SK-N-SH (cell line): ENCODE measurements at regions not wholly inside any gene's neighbourhood (a gene's known extent, or its start where the extent isn't known, plus 50 kb on each side); places are given as distances from the start of the nearest gene placed in this dataset.

Source experiments
- CTCF ChIA-PET: fragments of 300-600, 350-600 bp; formaldehyde crosslinking; extraction: SDS; loops from one replicate; lab custom pipeline; 2021; lab: Yijun Ruan, JAX
- POLR2A ChIA-PET: fragments of 350-600 bp; sonication (Branson Sonifier 250); formaldehyde crosslinking; extraction: SDS; loops from one replicate; lab custom pipeline; 2020; ENCODE audit warnings: antibody characterized with exemption, inconsistent platforms; lab: Yijun Ruan, JAX
- DNase-seq: peaks from one replicate; pipeline ENCODE4 v3.0.0; 2012
- H2AFZ ChIP-seq: fragments of 200-600 bp; sonication (generic); 2 replicates; pipeline ENCODE4 v1.8.1; 2016; ENCODE audit warnings: antibody characterized with exemption, mild to moderate bottlenecking, low read depth
- H3F3A ChIP-seq: fragments of 200-600 bp; sonication (generic); replicated peaks from 2 replicates; pipeline ENCODE3; 2016; ENCODE audit warnings: antibody characterized with exemption, mild to moderate bottlenecking; ENCODE audit not compliant: insufficient read depth
- H3K27ac ChIP-seq, 2 experiments: fragments of 200-500 bp in 1 of 2; fragments of 200-600 bp in 1 of 2; sonication (Bioruptor generic) in 1 of 2; sonication (generic), shearing (Covaris generic) in 1 of 2; 2 replicates each; pipeline versions ENCODE4 v1.5.1 to v1.6.1; 2014 to 2016; ENCODE audit warnings: low read depth in 2 of 2, inconsistent platforms in 1 of 2, low read length in 1 of 2, mild to moderate bottlenecking in 1 of 2, mixed read lengths in 1 of 2
- H3K27me3 ChIP-seq: fragments of 200-600 bp; sonication (generic), shearing (Covaris generic); 2 replicates; pipeline ENCODE4 v1.6.1; 2016; ENCODE audit warnings: mixed run types; ENCODE audit not compliant: insufficient read depth
- H3K36me3 ChIP-seq, 2 experiments: fragments of 200-500 bp in 1 of 2; fragments of 200-600 bp in 1 of 2; sonication (Bioruptor generic) in 1 of 2; sonication (generic) in 1 of 2; replicated peaks in 1 of 2; 2 replicates each; pipeline versions ENCODE3 to v1.5.1; 2014 to 2016; ENCODE audit warnings: low read length in 1 of 2, mild to moderate bottlenecking in 1 of 2; ENCODE audit not compliant: insufficient read depth in 2 of 2, control insufficient read depth in 1 of 2
- H3K4me1 ChIP-seq, 2 experiments: fragments of 200-500 bp in 1 of 2; fragments of 200-600 bp in 1 of 2; sonication (Bioruptor generic) in 1 of 2; sonication (generic), shearing (Covaris generic) in 1 of 2; 2 replicates each; pipeline versions ENCODE4 v1.5.1 to v1.6.1; 2014 to 2016; ENCODE audit warnings: low read depth in 1 of 2, low read length in 1 of 2, mixed run types in 1 of 2; ENCODE audit not compliant: insufficient read depth in 2 of 2, control insufficient read depth in 1 of 2
- H3K4me2 ChIP-seq: fragments of 200-600 bp; sonication (generic), shearing (Covaris generic); 2 replicates; pipeline ENCODE4 v1.6.1; 2017; ENCODE audit warnings: mixed run types
- H3K4me3 ChIP-seq, 2 experiments: fragments of 200-500 bp in 1 of 2; fragments of 200-600 bp in 1 of 2; sonication (Bioruptor generic) in 1 of 2; sonication (generic), shearing (Covaris generic) in 1 of 2; 2 replicates each; pipeline versions ENCODE4 v1.5.1 to v1.8.1; 2014 to 2016; ENCODE audit warnings: low read depth in 2 of 2, inconsistent platforms in 1 of 2, low read length in 1 of 2, mild to moderate bottlenecking in 1 of 2, mixed read lengths in 1 of 2, moderate library complexity in 1 of 2
- H3K79me2 ChIP-seq: fragments of 200-600 bp; sonication (generic); 2 replicates; pipeline ENCODE4 v1.8.1; 2017; ENCODE audit warnings: mild to moderate bottlenecking; ENCODE audit not compliant: insufficient read depth
- H3K9ac ChIP-seq: fragments of 200-600 bp; sonication (generic); 2 replicates; pipeline ENCODE4 v1.6.1; 2017; ENCODE audit warnings: mixed run types
- H3K9me2 ChIP-seq: fragments of 200-600 bp; sonication (generic); 2 replicates; pipeline ENCODE4 v1.6.1; 2017; ENCODE audit warnings: mixed run types
- H3K9me3 ChIP-seq: fragments of 200-600 bp; sonication (generic); 2 replicates; pipeline ENCODE4 v1.6.1; 2017; ENCODE audit warnings: mixed run types, mild to moderate bottlenecking, moderate library complexity
- H4K20me1 ChIP-seq: fragments of 200-600 bp; sonication (generic); 2 replicates; pipeline ENCODE4 v1.6.1; 2017; ENCODE audit warnings: mild to moderate bottlenecking, mixed run types; ENCODE audit not compliant: insufficient read depth
- CTCF ChIP-seq: fragments of 200-600 bp; sonication (generic); IDR thresholded peaks from 2 replicates; pipeline ENCODE4 v1.6.1; 2017; ENCODE audit warnings: antibody characterized with exemption, mild to moderate bottlenecking, moderate library complexity
- ELF1 ChIP-seq: IDR thresholded peaks from 2 replicates; pipeline ENCODE4 v1.4.0; 2012
- EZH2phosphoT487 ChIP-seq: fragments of 200-600 bp; sonication (generic); IDR thresholded peaks from 2 replicates; pipeline ENCODE4 v1.6.1; 2017; ENCODE audit warnings: low read depth, mixed run types, mild to moderate bottlenecking, antibody characterized with exemption, moderate library complexity, borderline replicate concordance
- FOSL2 ChIP-seq: IDR thresholded peaks from 2 replicates; pipeline ENCODE4 v1.4.0; 2012; ENCODE audit warnings: low read depth, mild to moderate bottlenecking, moderate library complexity, borderline replicate concordance
- GABPA ChIP-seq: IDR thresholded peaks from 2 replicates; pipeline ENCODE4 v1.4.0; 2012; ENCODE audit warnings: low read depth, mild to moderate bottlenecking
- IRF3 ChIP-seq: fragments of 150-350 bp; IDR thresholded peaks from 2 replicates; pipeline ENCODE4 v1.6.1; 2016; ENCODE audit warnings: mild to moderate bottlenecking, low read depth, low read length
- MAX ChIP-seq: IDR thresholded peaks from 2 replicates; pipeline ENCODE4 v1.4.0; 2012; ENCODE audit warnings: low read depth
- MEF2A ChIP-seq: IDR thresholded peaks from 2 replicates; pipeline ENCODE4 v1.4.0; 2012; ENCODE audit warnings: low read depth, borderline replicate concordance
- RAD21 ChIP-seq: IDR thresholded peaks from 2 replicates; pipeline ENCODE4 v1.6.1; 2012; ENCODE audit warnings: mild to moderate bottlenecking, low read length
- REST ChIP-seq: IDR thresholded peaks from 2 replicates; pipeline ENCODE4 v1.6.1; 2012; ENCODE audit warnings: mild to moderate bottlenecking, low read depth, low read length, moderate library complexity
- RXRA ChIP-seq: IDR thresholded peaks from 2 replicates; pipeline ENCODE4 v1.4.0; 2012; ENCODE audit warnings: low read depth, mild to moderate bottlenecking, borderline replicate concordance
- SIN3A ChIP-seq: IDR thresholded peaks from 2 replicates; pipeline ENCODE4 v1.6.1; 2012; ENCODE audit warnings: low read depth, mild to moderate bottlenecking, low read length, moderate library complexity, borderline replicate concordance
- TCF12 ChIP-seq: IDR thresholded peaks from 2 replicates; pipeline ENCODE4 v1.4.0; 2012
- TEAD4 ChIP-seq: IDR thresholded peaks from 2 replicates; pipeline ENCODE4 v1.4.0; 2012; ENCODE audit warnings: mild to moderate bottlenecking, borderline replicate concordance; ENCODE audit not compliant: insufficient read depth
- WGBS: methylation state at CpG from one replicate; pipeline ENCODE4 v1.1.6; 2017; ENCODE audit warnings: low lambda C conversion rate; 5-methylcytosine and 5-hydroxymethylcytosine counted together

- Histone ChIP-seq H3K36me3 (no peaks in the 10 kb centered on the region), H3K9me2 (peaks cover 3% of the 10 kb centered on the region; the same call in 1 of the 2 replicates), H2AFZ (no peak overlapping the region)
- no peak for DNase-seq
- no peak for TF ChIP-seq TCF12
- TF ChIP-seq, all 33 proteins: peak for 0
- 58% methylated on average over 4 of the region's 4 CpGs for WGBS
- ChIA-PET POLR2A (no interaction called here), CTCF (no interaction called here)
- no peaks in the 10 kb centered on the region for H3K9me3 ChIP-seq
- H3K4me2 ChIP-seq = no peak overlapping the region
- H3K4me3 ChIP-seq = no peak overlapping the region
- no peaks in the 10 kb centered on the region for H3K79me2 ChIP-seq
- H3K4me1 ChIP-seq = peaks cover 0 to 2% of the 10 kb centered on the region in 2 experiments; a peak in 2 of 4 replicates
- no peak overlapping the region for H3K27ac ChIP-seq
- H3K27me3 ChIP-seq = no peaks in the 10 kb centered on the region
- no peaks in the 10 kb centered on the region for H4K20me1 ChIP-seq
- no peaks in the 10 kb centered on the region for H3F3A ChIP-seq
- H3K9ac ChIP-seq = no peak overlapping the region
Measured at GRCh38 chr4:181748581-181748980, 494.6 kb upstream of the TENM3 start.

GRCh38 chr4:181752516-181752915 is 490.7 kb upstream of the TENM3 start:
- no peaks in the 10 kb centered on the region for H3K79me2 ChIP-seq
- no peaks in the 10 kb centered on the region for H3F3A ChIP-seq
- 76% methylated on average over 6 of the region's 6 CpGs for WGBS
- H4K20me1 ChIP-seq = no peaks in the 10 kb centered on the region
- H3K4me2 ChIP-seq = no peak overlapping the region
- no peaks in the 10 kb centered on the region for H3K9me2 ChIP-seq
- H2AFZ ChIP-seq = no peak overlapping the region
- ChIA-PET POLR2A (no interaction called here), CTCF (interaction anchor here (0.6 to 1.0 kb wide), 2 partner anchors 151 to 656 kb away, joined by 3 read pairs; no protein-coding TSS in a partner anchor)
- TF ChIP-seq EZH2phosphoT487 (no peak), IRF3 (no peak), ELF1 (no peak), RAD21 (no peak), RXRA (no peak), TEAD4 (no peak), TCF12 (no peak), MAX (no peak), FOSL2 (no peak), REST (no peak), MEF2A (no peak), GABPA (no peak), CTCF (no peak), SIN3A (no peak)
- peaks cover 0 to 5% of the 10 kb centered on the region in 2 experiments; a peak in 2 of 4 replicates for H3K4me1 ChIP-seq
- no peak for DNase-seq
- no peaks in the 10 kb centered on the region for H3K36me3 ChIP-seq
- no peak overlapping the region; a peak in 1 of 4 replicates for H3K27ac ChIP-seq
- H3K9me3 ChIP-seq = no peaks in the 10 kb centered on the region
- H3K27me3 ChIP-seq = no peaks in the 10 kb centered on the region
- no peak overlapping the region for H3K9ac ChIP-seq
- no peak overlapping the region for H3K4me3 ChIP-seq
